ENCODE measurements at regions not wholly inside any gene's neighbourhood (a gene's known extent, or its start where the extent isn't known, plus 50 kb on each side); places are given as distances from the start of the nearest gene placed in this dataset.

- H3K27me3 ChIP-seq (ENCODE audit: control insufficient read depth, extremely low read depth, insufficient read depth, low read length): no peaks in the 10 kb centered on the region
- no peak for FAIRE-seq
- H3K9me1 ChIP-seq (ENCODE audit: control insufficient read depth, extremely low read depth, insufficient read depth, low read length): no peaks in the 10 kb centered on the region
- H3K36me3 ChIP-seq (ENCODE audit: control insufficient read depth in 2 of 2, extremely low read depth in 1 of 2, insufficient read depth in 2 of 2, low read length in 2 of 2): no peaks in the 10 kb centered on the region
- no peak overlapping the region for H2AFZ ChIP-seq (ENCODE audit: control insufficient read depth, low read length)
- no peaks in the 10 kb centered on the region for H3K79me2 ChIP-seq (ENCODE audit: control insufficient read depth, insufficient read depth, low read length)
- H3K27ac ChIP-seq (ENCODE audit: control insufficient read depth, insufficient read depth, low read length): no peak overlapping the region
- peaks cover 23% of the 10 kb centered on the region for H3K4me1 ChIP-seq (ENCODE audit: control insufficient read depth, extremely low read depth, insufficient read depth, low read length)
- no peaks in the 10 kb centered on the region for H3K9me3 ChIP-seq (ENCODE audit: control insufficient read depth, low read depth, low read length)
- no peak overlapping the region for H3K4me2 ChIP-seq (ENCODE audit: control insufficient read depth, extremely low read depth, insufficient read depth, low read depth, low read length)
- H3K9ac ChIP-seq (ENCODE audit: control insufficient read depth, extremely low read depth, insufficient read depth, low read length): no peak overlapping the region
- dilution Hi-C loops (cut with MboI; ENCODE audit: extremely low pct_ligation_motif_present, low sequenced_read_pairs): no loop called here
- no peak for DNase-seq (ENCODE audit: low read depth, low spot score)
- H4K20me1 ChIP-seq (ENCODE audit: control insufficient read depth, extremely low read depth, insufficient read depth, low read length): no peaks in the 10 kb centered on the region
- TF ChIP-seq EZH2 (IDR thresholded peaks at IDR 0.05; ENCODE audit: low read length): no peak
- TF ChIP-seq CTCF (optimal IDR thresholded peaks at IDR 0.05 in 1 of 3, IDR thresholded peaks at IDR 0.05 in 1 of 3, conservative IDR thresholded peaks at IDR 0.05 in 1 of 3; ENCODE audit: extremely low read depth in 1 of 3, insufficient read depth in 2 of 3, low read length in 3 of 3): no peak
- H3K4me3 ChIP-seq (ENCODE audit: control insufficient read depth in 2 of 3, extremely low read depth in 1 of 3, insufficient read depth in 2 of 3, low read depth in 1 of 3, low read length in 3 of 3): no peak overlapping the region
Observed at GRCh38 chr1:173126421-173126820, 75.7 kb upstream of the TNFSF18 start.

- Histone ChIP-seq H4K20me1 (ENCODE audit: control insufficient read depth, extremely low read depth, insufficient read depth, low read length) (no peaks in the 10 kb centered on the region), H2AFZ (ENCODE audit: control insufficient read depth, low read length) (peak overlapping the region; percentile 84), H3K27ac (ENCODE audit: control insufficient read depth, insufficient read depth, low read length) (peak overlapping the region; percentile 96), H3K36me3 (ENCODE audit: control insufficient read depth in 2 of 2, extremely low read depth in 1 of 2, insufficient read depth in 2 of 2, low read length in 2 of 2) (no peaks in the 10 kb centered on the region), H3K27me3 (ENCODE audit: control insufficient read depth, extremely low read depth, insufficient read depth, low read length) (no peaks in the 10 kb centered on the region), H3K4me1 (ENCODE audit: control insufficient read depth, extremely low read depth, insufficient read depth, low read length) (peaks cover 16% of the 10 kb centered on the region), H3K9ac (ENCODE audit: control insufficient read depth, extremely low read depth, insufficient read depth, low read length) (peak overlapping the region; percentile 79), H3K9me1 (ENCODE audit: control insufficient read depth, extremely low read depth, insufficient read depth, low read length) (no peaks in the 10 kb centered on the region), H3K9me3 (ENCODE audit: control insufficient read depth, low read depth, low read length) (no peaks in the 10 kb centered on the region), H3K4me2 (ENCODE audit: control insufficient read depth, extremely low read depth, insufficient read depth, low read depth, low read length) (peak overlapping the region; percentile 95), H3K79me2 (ENCODE audit: control insufficient read depth, insufficient read depth, low read length) (no peaks in the 10 kb centered on the region), H3K4me3 (ENCODE audit: control insufficient read depth in 2 of 3, extremely low read depth in 1 of 3, insufficient read depth in 2 of 3, low read depth in 1 of 3, low read length in 3 of 3) (peak overlapping the region in 2 of 3 experiments; percentile 55 to 62)
- DNase-seq (ENCODE audit: low read depth, low spot score) (peak; percentile 74), FAIRE-seq (peak; percentile 91)
- dilution Hi-C loops (cut with MboI; ENCODE audit: extremely low pct_ligation_motif_present, low sequenced_read_pairs): no loop called here
- TF ChIP-seq EZH2 (IDR thresholded peaks at IDR 0.05; ENCODE audit: low read length): no peak
Observed at GRCh38 chr1:173122958-173123852, 72.5 kb upstream of the TNFSF18 start.

Measured in keratinocyte (primary cell).